BLaER1 (cell line): ENCODE measurements at regions not wholly inside any gene's neighbourhood (a gene's known extent, or its start where the extent isn't known, plus 50 kb on each side); places are given as distances from the start of the nearest gene placed in this dataset.

ENCODE experiments used
- H3K27ac ChIP-seq: shearing (Covaris generic); formaldehyde crosslinking; 2 replicates; pipeline ENCODE4 v1.8.1; 2022
- H3K27me3 ChIP-seq: shearing (Covaris generic); formaldehyde crosslinking; 2 replicates; pipeline ENCODE4 v1.8.1; 2022
- H3K36me3 ChIP-seq: shearing (Covaris generic); formaldehyde crosslinking; 2 replicates; pipeline ENCODE4 v1.8.1; 2022
- H3K4me1 ChIP-seq: shearing (Covaris generic); formaldehyde crosslinking; 2 replicates; pipeline ENCODE4 v1.8.1; 2022
- H3K4me2 ChIP-seq: shearing (Covaris generic); formaldehyde crosslinking; 2 replicates; pipeline ENCODE4 v1.8.1; 2022
- H3K4me3 ChIP-seq: shearing (Covaris generic); formaldehyde crosslinking; 2 replicates; pipeline ENCODE4 v1.8.1; 2022
- H3K9ac ChIP-seq: shearing (Covaris generic); formaldehyde crosslinking; 2 replicates; pipeline ENCODE4 v1.8.1; 2022
- H3K9me3 ChIP-seq: shearing (Covaris generic); formaldehyde crosslinking; 2 replicates; pipeline ENCODE4 v1.8.1; 2022
- H4K20me1 ChIP-seq: shearing (Covaris generic); formaldehyde crosslinking; 2 replicates; pipeline ENCODE4 v1.8.1; 2022
- Cebpa-rat ChIP-seq: shearing (Covaris generic); IDR thresholded peaks from 2 replicates; pipeline ENCODE4 v1.8.1; 2022

- Histone ChIP-seq H3K27me3 (peaks cover 65% of the 10 kb centered on the region), H3K27ac (no peak overlapping the region), H3K4me3 (no peak overlapping the region), H3K4me2 (no peak overlapping the region), H4K20me1 (no peaks in the 10 kb centered on the region), H3K9ac (no peak overlapping the region), H3K9me3 (no peaks in the 10 kb centered on the region), H3K4me1 (no peaks in the 10 kb centered on the region), H3K36me3 (no peaks in the 10 kb centered on the region)
- no peak for TF ChIP-seq Cebpa-rat
These were observed 123.0 kb upstream of the MAGEB16 start for GRCh38 chrX:35675151-35675550.

- Histone ChIP-seq H3K27ac (no peak overlapping the region), H3K4me2 (no peak overlapping the region), H3K9me3 (no peaks in the 10 kb centered on the region), H3K9ac (no peak overlapping the region), H4K20me1 (no peaks in the 10 kb centered on the region), H3K4me1 (no peaks in the 10 kb centered on the region), H3K4me3 (no peak overlapping the region), H3K27me3 (peaks cover 74% of the 10 kb centered on the region), H3K36me3 (no peaks in the 10 kb centered on the region)
- no peak for TF ChIP-seq Cebpa-rat
These were observed 117.2 kb upstream of the MAGEB16 start for GRCh38 chrX:35680940-35681346.

DNA sequence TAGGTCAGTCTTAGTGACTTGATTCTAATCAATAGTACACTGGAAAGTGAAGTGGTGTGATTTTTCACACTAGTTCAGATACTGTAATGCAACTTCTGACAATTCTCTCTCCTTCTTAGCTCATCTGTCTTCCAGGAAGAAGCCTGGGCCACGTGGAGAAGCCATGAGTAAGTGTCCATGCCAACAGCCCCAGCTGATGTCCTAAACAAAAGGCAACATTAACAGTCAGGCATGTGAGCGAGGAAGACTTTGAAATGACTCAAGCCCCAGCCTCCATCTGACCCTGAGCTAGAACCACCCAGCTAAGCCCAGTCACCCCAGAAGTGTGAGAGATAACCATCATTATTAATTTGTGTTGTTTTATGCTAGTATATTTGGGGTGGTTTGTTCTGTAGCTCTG is 115.7 kb upstream of the MAGEB16 start:
- TF ChIP-seq Cebpa-rat: no peak
- Histone ChIP-seq H3K4me2 (no peak overlapping the region), H3K9me3 (no peaks in the 10 kb centered on the region), H3K27me3 (peaks cover 81% of the 10 kb centered on the region), H3K9ac (no peak overlapping the region), H3K4me3 (no peak overlapping the region), H3K4me1 (no peaks in the 10 kb centered on the region), H3K27ac (no peak overlapping the region), H4K20me1 (no peaks in the 10 kb centered on the region), H3K36me3 (no peaks in the 10 kb centered on the region)

GRCh38 chrX:35696760-35697234 is 101.3 kb upstream of the MAGEB16 start:
- H3K36me3 ChIP-seq: no peaks in the 10 kb centered on the region
- H3K9me3 ChIP-seq: no peaks in the 10 kb centered on the region
- no peak overlapping the region for H3K4me3 ChIP-seq
- H3K4me1 ChIP-seq: no peaks in the 10 kb centered on the region
- H3K4me2 ChIP-seq: no peak overlapping the region
- H3K9ac ChIP-seq: no peak overlapping the region
- H3K27ac ChIP-seq: no peak overlapping the region
- no peak for TF ChIP-seq Cebpa-rat
- peaks cover 43% of the 10 kb centered on the region for H3K27me3 ChIP-seq
- H4K20me1 ChIP-seq: no peaks in the 10 kb centered on the region; the same call in 1 of the 2 replicates

- no peak overlapping the region for H3K27ac ChIP-seq
- no peaks in the 10 kb centered on the region for H3K4me1 ChIP-seq
- no peaks in the 10 kb centered on the region for H3K9me3 ChIP-seq
- no peaks in the 10 kb centered on the region for H4K20me1 ChIP-seq
- no peak for TF ChIP-seq Cebpa-rat
- H3K4me2 ChIP-seq: no peak overlapping the region
- no peaks in the 10 kb centered on the region for H3K36me3 ChIP-seq
- H3K9ac ChIP-seq: no peak overlapping the region
- peaks cover 49% of the 10 kb centered on the region for H3K27me3 ChIP-seq
- H3K4me3 ChIP-seq: no peak overlapping the region
These were observed 98.5 kb upstream of the MAGEB16 start for GRCh38 chrX:35699642-35700041.

- TF ChIP-seq Cebpa-rat: no peak
- peaks cover 49% of the 10 kb centered on the region for H3K27me3 ChIP-seq
- H3K9ac ChIP-seq: no peak overlapping the region
- H3K36me3 ChIP-seq: no peaks in the 10 kb centered on the region
- no peak overlapping the region for H3K4me3 ChIP-seq
- no peaks in the 10 kb centered on the region for H3K9me3 ChIP-seq
- no peaks in the 10 kb centered on the region for H3K4me1 ChIP-seq
- H4K20me1 ChIP-seq: no peaks in the 10 kb centered on the region
- H3K27ac ChIP-seq: no peak overlapping the region
- H3K4me2 ChIP-seq: no peak overlapping the region
These were observed 98.0 kb upstream of the MAGEB16 start for GRCh38 chrX:35700121-35700520.

DNA sequence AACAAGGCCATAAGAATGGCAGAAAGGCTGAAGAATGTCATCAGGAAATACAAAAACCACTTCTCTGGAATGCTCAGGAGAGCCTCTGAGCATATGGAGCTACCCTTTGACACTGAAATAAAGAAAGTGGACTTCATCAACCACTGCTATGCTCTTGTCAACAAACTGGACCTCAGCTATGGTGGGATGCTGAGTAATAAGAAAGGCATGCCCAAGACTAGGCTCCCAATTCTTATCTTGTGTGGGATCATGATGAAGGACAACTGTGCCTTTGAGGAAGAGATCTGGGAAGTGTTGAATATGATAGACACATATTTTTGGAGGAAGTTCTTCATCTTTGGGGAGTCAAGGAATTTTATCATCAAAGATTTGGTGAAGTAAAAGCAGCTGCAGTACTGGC is 86.9 kb upstream of the MAGEB16 start:
- peaks cover 67% of the 10 kb centered on the region for H3K27me3 ChIP-seq
- no peak overlapping the region for H3K27ac ChIP-seq
- H3K4me3 ChIP-seq: no peak overlapping the region
- H3K9me3 ChIP-seq: no peaks in the 10 kb centered on the region
- H3K4me2 ChIP-seq: no peak overlapping the region
- TF ChIP-seq Cebpa-rat: no peak
- no peaks in the 10 kb centered on the region for H4K20me1 ChIP-seq
- no peak overlapping the region for H3K9ac ChIP-seq
- no peaks in the 10 kb centered on the region for H3K36me3 ChIP-seq
- H3K4me1 ChIP-seq: no peaks in the 10 kb centered on the region

- Histone ChIP-seq H4K20me1 (no peaks in the 10 kb centered on the region), H3K4me2 (no peak overlapping the region), H3K9ac (no peak overlapping the region), H3K36me3 (no peaks in the 10 kb centered on the region), H3K27me3 (peaks cover 82% of the 10 kb centered on the region), H3K27ac (no peak overlapping the region), H3K9me3 (no peaks in the 10 kb centered on the region), H3K4me1 (no peaks in the 10 kb centered on the region), H3K4me3 (no peak overlapping the region)
- no peak for TF ChIP-seq Cebpa-rat
These were observed 76.0 kb upstream of the MAGEB16 start for GRCh38 chrX:35722128-35722527.

DNA sequence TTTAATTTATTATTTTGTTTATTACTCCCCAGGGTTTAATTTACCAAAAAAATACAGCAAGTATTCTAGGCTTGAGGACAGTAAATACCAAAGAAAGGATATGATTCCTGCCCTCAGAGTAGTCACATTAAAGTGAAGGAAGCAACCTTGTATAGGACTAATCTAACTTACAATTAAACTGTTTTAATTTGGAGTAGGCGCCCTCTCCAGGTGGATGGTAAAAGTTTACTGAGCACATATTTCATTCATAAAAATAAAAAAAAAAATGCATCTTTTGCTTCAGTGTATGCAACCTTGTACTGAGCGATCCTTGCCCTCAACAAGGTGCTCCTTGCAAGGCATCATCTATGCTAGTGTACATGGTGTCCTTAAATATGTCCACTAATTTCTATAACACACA is 72.0 kb upstream of the MAGEB16 start:
- Histone ChIP-seq H3K9me3 (no peaks in the 10 kb centered on the region), H3K27ac (no peak overlapping the region), H3K27me3 (peaks cover 92% of the 10 kb centered on the region), H4K20me1 (no peaks in the 10 kb centered on the region), H3K9ac (no peak overlapping the region), H3K4me3 (no peak overlapping the region), H3K4me2 (no peak overlapping the region), H3K36me3 (no peaks in the 10 kb centered on the region), H3K4me1 (no peaks in the 10 kb centered on the region)
- no peak for TF ChIP-seq Cebpa-rat

GRCh38 chrX:35728481-35728880 is 69.7 kb upstream of the MAGEB16 start:
- Histone ChIP-seq H3K27ac (no peak overlapping the region), H3K4me2 (no peak overlapping the region)

GRCh38 chrX:35733879-35734278 is 64.3 kb upstream of the MAGEB16 start:
- Histone ChIP-seq H3K9ac (no peak overlapping the region), H3K9me3 (no peaks in the 10 kb centered on the region), H3K36me3 (no peaks in the 10 kb centered on the region), H3K4me3 (no peak overlapping the region), H4K20me1 (no peaks in the 10 kb centered on the region; the same call in 1 of the 2 replicates), H3K4me2 (no peak overlapping the region), H3K4me1 (no peaks in the 10 kb centered on the region), H3K27me3 (peaks cover 87% of the 10 kb centered on the region), H3K27ac (no peak overlapping the region)
- no peak for TF ChIP-seq Cebpa-rat

More at GRCh38 chrX:35728481-35728880, 69.7 kb upstream of the MAGEB16 start:
- no peak for TF ChIP-seq Cebpa-rat
- Histone ChIP-seq H3K4me3 (no peak overlapping the region), H3K36me3 (no peaks in the 10 kb centered on the region), H3K9ac (no peak overlapping the region), H4K20me1 (no peaks in the 10 kb centered on the region), H3K9me3 (no peaks in the 10 kb centered on the region), H3K27me3 (peaks cover 95% of the 10 kb centered on the region), H3K4me1 (no peaks in the 10 kb centered on the region)
